Stomach (tissue), 8 donors: ENCODE measurements at regions not wholly inside any gene's neighbourhood (a gene's known extent, or its start where the extent isn't known, plus 50 kb on each side); places are given as distances from the start of the nearest gene placed in this dataset.

Source experiments
- DNase-seq, 2 donors: peaks; one replicate each; pipeline versions ENCODE4 v3.0.0 to v3.0.0-alpha.2; 2013 to 2019
- H3K27ac ChIP-seq, 5 donors: fragments of 200-600 bp in 4 of 5; sonication (generic) in 4 of 5; one replicate each; pipeline ENCODE4 v1.5.1; 2013 to 2019; ENCODE audit warnings: mild to moderate bottlenecking in 1 of 5, moderate library complexity in 1 of 5
- H3K27me3 ChIP-seq, 3 donors: fragments of 200-600 bp; sonication (generic); one replicate each; pipeline ENCODE4 v1.5.1; 2017 to 2019; ENCODE audit warnings: mixed run types in 1 of 3
- H3K36me3 ChIP-seq, 4 donors: fragments of 200-600 bp; sonication (generic); 1 replicate in 3 of 4; 2 replicates in 1 of 4; pipeline ENCODE4 v1.5.1; 2016 to 2019
- H3K4me1 ChIP-seq, 4 donors: fragments of 200-600 bp; sonication (generic); one replicate each; pipeline ENCODE4 v1.5.1; 2016 to 2019
- H3K4me3 ChIP-seq, 4 donors: fragments of 200-600 bp; sonication (generic) in 3 of 4; one replicate each; pipeline ENCODE4 v1.5.1; 2016 to 2019; ENCODE audit warnings: mild to moderate bottlenecking in 1 of 4
- H3K9me3 ChIP-seq, 4 donors: fragments of 200-600 bp; sonication (generic); one replicate each; pipeline ENCODE4 v1.5.1; 2016 to 2019
- CTCF ChIP-seq, 7 experiments: fragments of 450-650 bp in 4 of 7; fragments of 200-600 bp in 3 of 7; sonication (generic) in 3 of 7; IDR thresholded peaks; one replicate each; pipeline ENCODE4 v1.5.1; 2016 to 2019; ENCODE audit warnings: antibody characterized with exemption in 7 of 7, control low read depth in 2 of 7, mild to moderate bottlenecking in 1 of 7
- EP300 ChIP-seq: sonication (generic); formaldehyde crosslinking; IDR thresholded peaks from one replicate; pipeline ENCODE4 v1.6.1; 2017; ENCODE audit warnings: antibody characterized with exemption
- POLR2A ChIP-seq, 4 donors: fragments of 450-650 bp; IDR thresholded peaks; one replicate each; pipeline ENCODE4 v1.6.1; 2016; ENCODE audit warnings: antibody characterized with exemption in 4 of 4, control low read depth in 2 of 4, mild to moderate bottlenecking in 1 of 4, moderate library complexity in 1 of 4
- POLR2AphosphoS5 ChIP-seq, 3 donors: sonication (generic); formaldehyde crosslinking; IDR thresholded peaks; one replicate each; pipeline ENCODE4 v1.6.1; 2016; ENCODE audit warnings: antibody characterized with exemption in 3 of 3
- WGBS, 5 donors: extraction: QIAGEN DNeasy Blood & Tissue Kit in 3 of 5; methylation state at CpG; one replicate each; pipeline versions ENCODE4 v1.1.5 to v1.1.7; 2013 to 2018; 5-methylcytosine and 5-hydroxymethylcytosine counted together
- intact Hi-C: fragments of 100-400 bp; cut with DNase I; formaldehyde crosslinking; loops from one replicate; pipeline ENCODE4 v1.15.1; 2023; ENCODE audit warnings: low total_unique reads
- donor health status: healthy with polysubstance abuse.
- donor health status: Bipolar disorder and iron deficiency.
- donor health status: healthy.

- Histone ChIP-seq H3K27ac (no peak overlapping the region), H3K27me3 (peaks cover 0 to 63% (median 0%) of the 10 kb centered on the region in 3 donors), H3K4me3 (no peak overlapping the region), H3K36me3 (no peaks in the 10 kb centered on the region), H3K4me1 (no peaks in the 10 kb centered on the region), H3K9me3 (no peaks in the 10 kb centered on the region)
- 62 to 68% (median 67%) methylated on average over 13 of the region's 13 CpGs for WGBS, 5 donors
- intact Hi-C loops = no loop called here
- DNase-seq = no peak
- no peak for TF ChIP-seq POLR2A (IDR thresholded peaks at IDR 0.05)
- TF ChIP-seq CTCF (IDR thresholded peaks at IDR 0.05) = no peak
- TF ChIP-seq EP300 = no peak
- TF ChIP-seq POLR2AphosphoS5 (IDR thresholded peaks at IDR 0.05) = no peak
Observed at GRCh38 chr20:57104651-57105204, 161.7 kb downstream of the BMP7 start.

- DNase-seq = no peak
- peaks cover 0 to 55% (median 0%) of the 10 kb centered on the region in 3 donors for H3K27me3 ChIP-seq
- intact Hi-C loops = no loop called here
- no peak overlapping the region for H3K27ac ChIP-seq
- no peak for TF ChIP-seq POLR2A (IDR thresholded peaks at IDR 0.05)
- no peak for TF ChIP-seq CTCF (IDR thresholded peaks at IDR 0.05)
- no peak for TF ChIP-seq POLR2AphosphoS5 (IDR thresholded peaks at IDR 0.05)
- no peak for TF ChIP-seq EP300
- peaks cover 0 to 3% (median 0%) of the 10 kb centered on the region in 4 donors for H3K9me3 ChIP-seq
- H3K4me1 ChIP-seq = no peaks in the 10 kb centered on the region
- H3K36me3 ChIP-seq = no peaks in the 10 kb centered on the region
- no peak overlapping the region for H3K4me3 ChIP-seq
- WGBS, 5 donors = 81 to 87% (median 82%) methylated on average over 12 of the region's 12 CpGs
Observed at GRCh38 chr20:57106030-57106682, 160.3 kb downstream of the BMP7 start.

- peaks cover 0 to 54% (median 0%) of the 10 kb centered on the region in 3 donors for H3K27me3 ChIP-seq
- no peak overlapping the region for H3K27ac ChIP-seq
- no peak overlapping the region for H3K4me3 ChIP-seq
- WGBS, 5 donors = 28 to 71% (median 59%) methylated on average over 4 of the region's 4 CpGs
- DNase-seq = no peak
- H3K9me3 ChIP-seq = peaks cover 0 to 3% (median 0%) of the 10 kb centered on the region in 4 donors
- no peak for TF ChIP-seq EP300
- TF ChIP-seq POLR2A (IDR thresholded peaks at IDR 0.05) = no peak
- no peak for TF ChIP-seq POLR2AphosphoS5 (IDR thresholded peaks at IDR 0.05)
- TF ChIP-seq CTCF (IDR thresholded peaks at IDR 0.05) = no peak
- intact Hi-C loops = no loop called here
- no peaks in the 10 kb centered on the region for H3K36me3 ChIP-seq
- H3K4me1 ChIP-seq = no peaks in the 10 kb centered on the region
Observed at GRCh38 chr20:57106692-57107091, 159.7 kb downstream of the BMP7 start.

- TF ChIP-seq EP300 = no peak
- TF ChIP-seq POLR2A (IDR thresholded peaks at IDR 0.05) = no peak
- TF ChIP-seq POLR2AphosphoS5 (IDR thresholded peaks at IDR 0.05) = no peak
- H3K4me1 ChIP-seq = no peaks in the 10 kb centered on the region
- H3K9me3 ChIP-seq = peaks cover 0 to 3% (median 0%) of the 10 kb centered on the region in 4 donors
- no peaks in the 10 kb centered on the region for H3K36me3 ChIP-seq
- DNase-seq = no peak
- no peak overlapping the region for H3K27ac ChIP-seq
- 80 to 84% (median 82%) methylated on average over 13 of the region's 13 CpGs for WGBS, 5 donors
- no peak overlapping the region for H3K4me3 ChIP-seq
- H3K27me3 ChIP-seq = peaks cover 0 to 48% (median 0%) of the 10 kb centered on the region in 3 donors
- intact Hi-C loops = no loop called here
Observed at GRCh38 chr20:57107208-57107607, 159.2 kb downstream of the BMP7 start.

GRCh38 chr20:57108218-57108617 is 158.2 kb downstream of the BMP7 start:
- DNase-seq = no peak
- Histone ChIP-seq H3K36me3 (no peaks in the 10 kb centered on the region), H3K9me3 (peaks cover 0 to 3% (median 0%) of the 10 kb centered on the region in 4 donors), H3K27ac (no peak overlapping the region), H3K27me3 (peaks cover 0 to 40% (median 0%) of the 10 kb centered on the region in 3 donors), H3K4me1 (no peaks in the 10 kb centered on the region), H3K4me3 (no peak overlapping the region)
- intact Hi-C loops = no loop called here
- 32 to 50% (median 46%) methylated on average over 4 of the region's 4 CpGs for WGBS, 5 donors
- no peak for TF ChIP-seq POLR2AphosphoS5 (IDR thresholded peaks at IDR 0.05)
- no peak for TF ChIP-seq EP300
- no peak for TF ChIP-seq POLR2A (IDR thresholded peaks at IDR 0.05)
- no peak for TF ChIP-seq CTCF (IDR thresholded peaks at IDR 0.05)
